ENCODE measurements at regions not wholly inside any gene's neighbourhood (a gene's known extent, or its start where the extent isn't known, plus 50 kb on each side); places are given as distances from the start of the nearest gene placed in this dataset.
A peak's percentile ranks its signal among the peaks of the same experiment; 100 is the strongest.
"Not testable (repeated sequence)": the region's sequence is repeated elsewhere in the genome, so short reads cannot be mapped to it uniquely, and the experiment has no call there.

- DNase-seq: no peak
- Mint-ChIP-seq H3K27ac (no peak overlapping the region), H3K4me1 (no peaks in the 10 kb centered on the region), H3K27me3 (no peaks in the 10 kb centered on the region), H3K9me3 (peaks cover 0 to 7% of the 10 kb centered on the region in 2 donors), H3K4me3 (no peak overlapping the region)
- ATAC-seq: no peak
These were observed 708.8 kb downstream of the ZNF385D start for GRCh38 chr3:21042184-21042583.

DNA sequence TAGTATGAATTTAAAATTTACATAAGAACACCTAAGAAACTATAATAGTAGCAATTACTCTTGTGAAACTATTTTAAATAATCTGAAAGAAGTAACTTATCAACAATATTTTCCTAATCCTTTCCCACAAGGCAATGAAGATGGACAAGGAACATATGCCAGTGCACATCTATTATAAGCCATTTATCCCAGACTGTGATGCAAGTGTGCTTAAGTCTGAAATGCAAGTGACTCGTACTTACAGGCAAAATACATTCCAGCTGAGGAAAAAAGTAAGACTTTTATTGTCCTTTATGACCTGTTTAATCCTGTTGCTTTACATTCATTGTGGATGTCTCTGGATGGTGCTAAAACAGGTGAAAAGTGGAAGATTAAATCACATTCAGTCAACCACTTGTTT is 709.4 kb downstream of the ZNF385D start:
- Mint-ChIP-seq H3K4me3 (no peak overlapping the region), H3K4me1 (no peaks in the 10 kb centered on the region), H3K9me3 (peaks cover 0 to 7% of the 10 kb centered on the region in 2 donors), H3K27me3 (no peaks in the 10 kb centered on the region), H3K27ac (no peak overlapping the region)
- ATAC-seq: no peak
- no peak for DNase-seq

GRCh38 chr3:21036888-21037287 is 714.1 kb downstream of the ZNF385D start:
- no peak overlapping the region for H3K4me3 Mint-ChIP-seq
- H3K27me3 Mint-ChIP-seq: no peaks in the 10 kb centered on the region
- no peaks in the 10 kb centered on the region for H3K9me3 Mint-ChIP-seq
- H3K27ac Mint-ChIP-seq: no peak overlapping the region
- DNase-seq (no peak), ATAC-seq (no peak)
- H3K4me1 Mint-ChIP-seq: no peaks in the 10 kb centered on the region

- peaks cover 4 to 11% of the 10 kb centered on the region in 2 donors for H3K9me3 Mint-ChIP-seq
- DNase-seq: no peak
- no peaks in the 10 kb centered on the region for H3K4me1 Mint-ChIP-seq
- no peak overlapping the region for H3K4me3 Mint-ChIP-seq
- no peaks in the 10 kb centered on the region for H3K27me3 Mint-ChIP-seq
- ATAC-seq: no peak
- H3K27ac Mint-ChIP-seq: no peak overlapping the region
These were observed 722.6 kb downstream of the ZNF385D start for GRCh38 chr3:21028412-21028811.

GRCh38 chr3:21024563-21024962 is 726.4 kb downstream of the ZNF385D start:
- no peaks in the 10 kb centered on the region for H3K4me1 Mint-ChIP-seq
- no peak overlapping the region for H3K4me3 Mint-ChIP-seq
- DNase-seq (no peak), ATAC-seq (no peak)
- H3K27me3 Mint-ChIP-seq: no peaks in the 10 kb centered on the region
- H3K27ac Mint-ChIP-seq: no peak overlapping the region
- H3K9me3 Mint-ChIP-seq: peaks cover 4 to 11% of the 10 kb centered on the region in 2 donors

DNA sequence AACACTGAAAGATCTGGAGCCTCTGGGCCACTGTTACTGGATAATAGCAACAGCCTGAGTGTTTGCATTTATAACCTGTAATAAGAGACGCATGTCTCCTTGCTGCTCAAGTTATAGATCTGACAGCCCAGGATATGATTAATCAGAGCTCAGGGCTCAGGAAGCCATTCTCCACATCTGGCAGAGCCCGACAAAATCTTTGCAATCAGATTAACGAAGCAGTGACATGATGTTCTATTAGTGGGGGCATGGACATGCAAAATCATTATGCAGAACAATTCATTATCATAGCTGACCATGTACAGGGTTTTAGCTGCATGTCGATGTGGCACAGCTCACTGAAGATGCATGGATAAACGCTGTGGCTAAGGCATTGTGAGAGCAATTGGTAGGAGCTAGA is 730.3 kb downstream of the ZNF385D start:
- no peak for DNase-seq
- no peak for ATAC-seq
- Mint-ChIP-seq H3K4me3 (no peak overlapping the region), H3K27ac (no peak overlapping the region), H3K27me3 (no peaks in the 10 kb centered on the region), H3K4me1 (no peaks in the 10 kb centered on the region), H3K9me3 (peaks cover 14 to 23% of the 10 kb centered on the region in 2 donors)

- Mint-ChIP-seq H3K27me3 (no peaks in the 10 kb centered on the region), H3K27ac (no peak overlapping the region), H3K4me3 (no peak overlapping the region), H3K9me3 (peaks cover 14 to 24% of the 10 kb centered on the region in 2 donors), H3K4me1 (no peaks in the 10 kb centered on the region)
- ATAC-seq: no peak
- DNase-seq: no peak
These were observed 731.0 kb downstream of the ZNF385D start for GRCh38 chr3:21020043-21020442.

- DNase-seq (no peak), ATAC-seq (no peak)
- H3K9me3 Mint-ChIP-seq: peaks cover 26 to 44% of the 10 kb centered on the region in 2 donors
- H3K27me3 Mint-ChIP-seq: no peaks in the 10 kb centered on the region
- no peak overlapping the region for H3K4me3 Mint-ChIP-seq
- no peak overlapping the region for H3K27ac Mint-ChIP-seq
- H3K4me1 Mint-ChIP-seq: no peaks in the 10 kb centered on the region
These were observed 733.7 kb downstream of the ZNF385D start for GRCh38 chr3:21017115-21017852.

DNA sequence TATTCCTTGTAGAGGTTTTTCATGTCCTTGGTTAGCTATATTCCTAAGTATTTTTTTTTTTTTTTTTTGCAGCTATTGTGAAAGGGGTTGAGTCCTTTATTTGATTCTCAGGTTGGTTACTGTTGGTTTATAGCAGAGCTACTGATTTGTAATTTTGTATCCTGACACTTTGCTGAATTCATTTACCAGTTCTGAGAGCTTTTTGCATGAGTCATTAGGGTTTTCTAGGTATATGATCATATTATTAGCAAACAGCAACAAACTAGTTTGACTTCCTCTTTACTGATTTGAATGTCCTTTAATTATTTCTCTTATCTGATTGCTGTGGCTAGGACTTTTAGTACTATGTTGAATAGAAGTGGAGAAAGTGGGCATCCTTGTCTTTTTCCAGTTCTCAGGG is 737.4 kb downstream of the ZNF385D start:
- ATAC-seq (no peak), DNase-seq (no peak)
- Mint-ChIP-seq H3K27me3 (no peaks in the 10 kb centered on the region), H3K27ac (no peak overlapping the region), H3K9me3 (peaks cover 30 to 51% of the 10 kb centered on the region in 2 donors), H3K4me1 (no peaks in the 10 kb centered on the region), H3K4me3 (no peak overlapping the region)

- Mint-ChIP-seq H3K27me3 (no peaks in the 10 kb centered on the region), H3K9me3 (peaks cover 0 to 5% of the 10 kb centered on the region in 2 donors), H3K4me3 (no peak overlapping the region), H3K27ac (no peak overlapping the region), H3K4me1 (no peaks in the 10 kb centered on the region)
- DNase-seq (no peak), ATAC-seq (no peak)
These were observed 751.3 kb downstream of the ZNF385D start for GRCh38 chr3:20999661-21000060.

GRCh38 chr3:20997183-20997582 is 753.8 kb downstream of the ZNF385D start:
- Mint-ChIP-seq H3K27ac (no peak overlapping the region), H3K4me1 (no peaks in the 10 kb centered on the region), H3K27me3 (no peaks in the 10 kb centered on the region), H3K9me3 (no peaks in the 10 kb centered on the region), H3K4me3 (no peak overlapping the region)
- DNase-seq (no peak), ATAC-seq (no peak)

GRCh38 chr3:20990896-20991295 is 760.1 kb downstream of the ZNF385D start:
- Mint-ChIP-seq H3K4me3 (no peak overlapping the region), H3K27ac (no peak overlapping the region), H3K27me3 (no peaks in the 10 kb centered on the region), H3K9me3 (peaks cover 0 to 7% of the 10 kb centered on the region in 2 donors), H3K4me1 (no peaks in the 10 kb centered on the region)
- DNase-seq (no peak), ATAC-seq (no peak)

- ATAC-seq, H3K9me3 Mint-ChIP-seq, H3K4me1 Mint-ChIP-seq, H3K27ac Mint-ChIP-seq, H3K4me3 Mint-ChIP-seq, H3K27me3 Mint-ChIP-seq, DNase-seq: not testable (repeated sequence)
These were observed 761.4 kb downstream of the ZNF385D start for GRCh38 chr3:20989653-20990052.

DNA sequence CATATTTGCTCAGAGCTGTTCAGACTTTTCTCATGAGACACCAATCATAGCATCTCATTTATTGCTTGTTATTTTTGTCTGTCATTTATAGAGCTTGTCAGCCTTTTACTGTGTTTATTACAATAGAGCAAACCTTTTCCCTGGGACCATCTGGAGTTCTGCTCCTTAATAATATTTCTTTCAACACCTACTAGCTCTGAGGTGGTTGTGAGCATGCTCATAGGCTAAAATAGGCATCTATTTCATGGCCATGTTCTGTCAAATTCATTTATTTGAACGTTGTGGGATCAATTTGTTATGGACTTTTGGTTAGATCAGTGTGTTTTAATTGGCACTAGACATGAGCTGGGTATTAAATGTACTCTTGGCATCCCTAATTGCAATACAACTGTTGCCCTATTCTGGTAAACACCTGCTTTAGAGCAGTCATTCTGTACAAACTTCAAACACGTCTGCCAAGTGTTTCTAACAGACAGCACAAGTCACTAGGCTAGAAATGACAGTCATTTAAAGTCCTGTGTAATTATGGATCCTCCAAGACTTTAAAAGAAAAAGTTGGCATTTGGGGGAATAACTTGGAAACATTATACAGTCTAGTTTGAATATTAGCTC is 766.3 kb downstream of the ZNF385D start:
- Mint-ChIP-seq H3K9me3 (no peaks in the 10 kb centered on the region), H3K4me1 (no peaks in the 10 kb centered on the region), H3K4me3 (no peak overlapping the region), H3K27ac (no peak overlapping the region), H3K27me3 (no peaks in the 10 kb centered on the region)
- DNase-seq (no peak), ATAC-seq (no peak)

DNA sequence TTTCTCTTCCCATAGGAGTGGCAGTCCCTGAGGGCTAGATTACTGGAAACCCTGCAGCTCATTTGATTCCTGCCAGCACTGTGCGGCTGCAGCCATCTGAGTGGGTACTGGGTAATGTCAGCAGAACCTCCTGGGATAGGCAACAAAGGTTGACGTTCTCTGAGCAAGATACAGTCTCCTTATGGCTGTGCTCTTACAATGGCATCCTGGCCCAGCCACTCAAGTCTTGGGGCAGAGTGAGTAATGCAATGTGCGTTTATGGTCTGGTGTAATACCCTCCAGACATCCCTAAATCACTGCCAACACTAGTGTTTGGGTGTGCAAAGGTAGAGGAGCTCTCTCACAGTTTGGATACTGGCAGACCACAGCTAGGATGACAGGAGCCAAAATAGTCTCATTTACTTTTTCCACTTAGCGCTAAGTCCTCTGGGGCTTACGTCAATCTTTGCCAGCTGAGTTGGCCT is 775.8 kb downstream of the ZNF385D start:
- H3K9me3 Mint-ChIP-seq: peaks cover 0 to 22% of the 10 kb centered on the region in 2 donors
- ATAC-seq: peak; percentile 31
- H3K27ac Mint-ChIP-seq: no peak overlapping the region

DNA sequence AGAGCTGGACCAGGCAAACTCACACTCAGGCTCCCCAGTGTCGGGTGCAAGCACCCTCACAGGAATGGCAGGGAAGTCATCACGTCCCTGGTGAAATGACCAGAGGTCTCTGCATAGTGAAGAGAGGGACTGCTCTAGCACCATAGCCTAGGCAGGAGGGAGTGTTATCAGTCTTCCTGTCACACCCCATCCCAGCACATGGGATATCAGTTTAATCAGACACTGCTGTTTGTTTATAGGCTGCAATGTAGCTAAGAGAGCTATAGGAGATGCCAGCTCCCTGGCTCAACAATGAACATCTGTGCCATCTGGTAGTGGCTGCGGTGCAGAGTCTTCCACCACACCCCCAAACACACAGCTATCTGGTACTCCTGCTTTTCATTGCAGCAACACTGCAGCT is 776.6 kb downstream of the ZNF385D start:
- Mint-ChIP-seq H3K27me3 (no peaks in the 10 kb centered on the region), H3K9me3 (peaks cover 7 to 30% of the 10 kb centered on the region in 2 donors), H3K4me3 (no peak overlapping the region), H3K27ac (no peak overlapping the region), H3K4me1 (no peaks in the 10 kb centered on the region)
- ATAC-seq (peak; percentile 20), DNase-seq (no peak)

More for the DNA sequence above, 775.8 kb downstream of the ZNF385D start:
- DNase-seq: no peak
- no peak overlapping the region for H3K4me3 Mint-ChIP-seq
- H3K27me3 Mint-ChIP-seq: no peaks in the 10 kb centered on the region
- H3K4me1 Mint-ChIP-seq: no peaks in the 10 kb centered on the region

Measured in stimulated activated naive CD8-positive, alpha-beta T cell treated with anti-CD3 and anti-CD28 coated beads, Interleukin-15, amount 100 ng/mL, for 72 hours (primary cell).